Adrenal gland (tissue), 9 donors: ENCODE measurements at regions not wholly inside any gene's neighbourhood (a gene's known extent, or its start where the extent isn't known, plus 50 kb on each side); places are given as distances from the start of the nearest gene placed in this dataset.
A peak's percentile ranks its signal among the peaks of the same experiment; 100 is the strongest.
"Not testable (repeated sequence)": the region's sequence is repeated elsewhere in the genome, so short reads cannot be mapped to it uniquely, and the experiment has no call there.

Experiments used
- DNase-seq, 7 donors: peaks; one replicate each; pipeline ENCODE4 v3.0.0-alpha.2; 2019 to 2020
- H3K27ac ChIP-seq, 5 donors: fragments of 200-600 bp; sonication (generic) in 4 of 5; 1 replicate in 3 of 5; 2 replicates in 2 of 5; pipeline versions ENCODE4 v1.5.1 to v1.8.0; 2016 to 2020; ENCODE audit warnings: mild to moderate bottlenecking in 1 of 5
- H3K27me3 ChIP-seq: fragments of 200-600 bp; 2 replicates; pipeline ENCODE4 v1.8.0; 2021
- H3K36me3 ChIP-seq, 2 donors: fragments of 200-600 bp; replicated peaks in 1 of 2; 1 replicate in 1 of 2; 2 replicates in 1 of 2; pipeline versions ENCODE4 v1.5.1 to v1.8.0; 2018 to 2022
- H3K4me1 ChIP-seq, 2 donors: fragments of 200-600 bp; replicated peaks in 1 of 2; 1 replicate in 1 of 2; 2 replicates in 1 of 2; pipeline versions ENCODE4 v1.5.1 to v1.8.0; 2018 to 2021
- H3K4me3 ChIP-seq, 4 donors: fragments of 200-600 bp; sonication (generic) in 3 of 4; one replicate each; pipeline ENCODE4 v1.5.1; 2016 to 2018
- H3K9me3 ChIP-seq, 3 donors: fragments of 200-600 bp; sonication (generic) in 1 of 3; replicated peaks in 1 of 3; 1 replicate in 2 of 3; 2 replicates in 1 of 3; pipeline versions ENCODE4 v1.5.1 to v1.8.0; 2016 to 2021
- CTCF ChIP-seq, 6 experiments: fragments of 450-650 bp in 4 of 6; fragments of 200-600 bp in 2 of 6; sonication (generic) in 1 of 6; IDR thresholded peaks; 1 replicate in 5 of 6; 2 replicates in 1 of 6; pipeline versions ENCODE4 v1.5.1 to v1.8.0; 2016 to 2021; ENCODE audit warnings: antibody characterized with exemption in 6 of 6, mild to moderate bottlenecking in 2 of 6, moderate library complexity in 1 of 6
- POLR2A ChIP-seq, 2 donors: fragments of 450-650 bp; IDR thresholded peaks; one replicate each; pipeline ENCODE4 v1.6.1; 2017; ENCODE audit warnings: antibody characterized with exemption in 2 of 2, mild to moderate bottlenecking in 2 of 2, moderate library complexity in 1 of 2
- WGBS, 4 donors: extraction: QIAGEN DNeasy Blood & Tissue Kit in 2 of 4; methylation state at CpG; one replicate each; pipeline versions ENCODE4 v1.1.5 to v1.1.7; 2013 to 2017; 5-methylcytosine and 5-hydroxymethylcytosine counted together
- intact Hi-C, 2 donors: fragments of 100-400 bp; cut with DNase I; formaldehyde crosslinking; loops; one replicate each; pipeline versions ENCODE4 v1.14.1 to v1.15.0; 2022 to 2023
- donor health status: healthy with polysubstance abuse.
- donor health status: Bipolar disorder and iron deficiency.
- donor health status: DM: yes; HTN: yes; CAD: no.
- donor health status: DM: no; HTN: no; CAD: no.
- donor health status: DM: no; HTN: no; CAD: no.

- intact Hi-C loops: no loop called here
- H3K27me3 ChIP-seq: no peaks in the 10 kb centered on the region
- H3K4me3 ChIP-seq: no peak overlapping the region
- no peaks in the 10 kb centered on the region for H3K36me3 ChIP-seq
- no peak for TF ChIP-seq POLR2A (IDR thresholded peaks at IDR 0.05)
- no peak for TF ChIP-seq CTCF (IDR thresholded peaks at IDR 0.05)
- no peak overlapping the region for H3K27ac ChIP-seq
- no peak for DNase-seq
- H3K4me1 ChIP-seq: no peaks in the 10 kb centered on the region
- H3K9me3 ChIP-seq: no peaks in the 10 kb centered on the region
- 29 to 37% (median 31%) methylated on average over 2 of the region's 2 CpGs for WGBS, 4 donors
Measured at GRCh38 chr13:19362946-19363510, 181.4 kb upstream of the TUBA3C start.

GRCh38 chr13:19359697-19360096 lies 178.1 kb upstream of the TUBA3C start:
- WGBS, 4 donors: 82 to 96% (median 89%) methylated on average over 2 of the region's 2 CpGs
- H3K36me3 ChIP-seq, H3K27ac ChIP-seq, H3K4me3 ChIP-seq, H3K4me1 ChIP-seq, intact Hi-C loops, H3K27me3 ChIP-seq, H3K9me3 ChIP-seq, DNase-seq: not testable (repeated sequence)

GRCh38 chr13:19345916-19346422 lies 164.3 kb upstream of the TUBA3C start:
- TF ChIP-seq CTCF (IDR thresholded peaks at IDR 0.05) (no peak), POLR2A (IDR thresholded peaks at IDR 0.05) (no peak)
- Histone ChIP-seq H3K4me1 (no peaks in the 10 kb centered on the region), H3K9me3 (no peaks in the 10 kb centered on the region), H3K36me3 (no peaks in the 10 kb centered on the region), H3K27ac (no peak overlapping the region), H3K27me3 (no peaks in the 10 kb centered on the region), H3K4me3 (no peak overlapping the region)
- intact Hi-C loops: no loop called here
- no peak for DNase-seq
- WGBS, 4 donors: 85 to 95% (median 90%) methylated on average over 8 to 14 of the region's 14 CpGs

GRCh38 chr13:19345158-19345557 lies 163.5 kb upstream of the TUBA3C start:
- Histone ChIP-seq H3K36me3 (no peaks in the 10 kb centered on the region), H3K27me3 (no peaks in the 10 kb centered on the region), H3K27ac (no peak overlapping the region), H3K4me3 (no peak overlapping the region), H3K9me3 (no peaks in the 10 kb centered on the region), H3K4me1 (no peaks in the 10 kb centered on the region)
- 55 to 82% (median 69%) methylated on average over 2 to 10 of the region's 10 CpGs for WGBS, 4 donors
- intact Hi-C loops: no loop called here
- no peak for DNase-seq
- TF ChIP-seq POLR2A (IDR thresholded peaks at IDR 0.05) (no peak), CTCF (IDR thresholded peaks at IDR 0.05) (no peak)

- H3K27ac ChIP-seq, H3K36me3 ChIP-seq, H3K27me3 ChIP-seq, intact Hi-C loops, H3K9me3 ChIP-seq, H3K4me1 ChIP-seq: not testable (repeated sequence)
- H3K4me3 ChIP-seq: peak overlapping the region in 1 of 4 donors; percentile 33
- DNase-seq: peak in 1 of 7 donors; percentile 23
- WGBS, 4 donors: 7 to 30% (median 13%) methylated on average over 14 to 44 of the region's 50 CpGs
Measured at GRCh38 chr13:19344585-19345120, 163.0 kb upstream of the TUBA3C start.
